ENCODE measurements at regions not wholly inside any gene's neighbourhood (a gene's known extent, or its start where the extent isn't known, plus 50 kb on each side); places are given as distances from the start of the nearest gene placed in this dataset.

DNA sequence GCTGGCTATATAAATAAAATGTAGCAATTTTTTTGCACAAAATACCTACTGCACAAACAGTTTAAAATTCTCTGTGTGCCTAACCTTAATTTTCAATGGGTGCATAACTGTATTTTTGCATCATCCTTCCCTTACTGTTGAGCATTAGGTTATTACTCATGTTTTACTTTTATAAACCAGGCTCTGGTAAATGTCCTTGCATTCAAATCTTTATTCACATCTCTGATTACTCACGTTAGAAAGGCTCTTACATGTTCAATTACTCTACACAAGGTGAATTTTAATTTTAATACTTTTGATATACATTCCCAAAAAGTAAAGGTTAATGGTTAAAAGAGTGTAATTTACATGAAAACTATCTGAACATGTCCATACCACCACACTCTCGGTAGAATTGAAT lies 246.1 kb downstream of the PRELID2 start:
- TF ChIP-seq, protein P1, sequence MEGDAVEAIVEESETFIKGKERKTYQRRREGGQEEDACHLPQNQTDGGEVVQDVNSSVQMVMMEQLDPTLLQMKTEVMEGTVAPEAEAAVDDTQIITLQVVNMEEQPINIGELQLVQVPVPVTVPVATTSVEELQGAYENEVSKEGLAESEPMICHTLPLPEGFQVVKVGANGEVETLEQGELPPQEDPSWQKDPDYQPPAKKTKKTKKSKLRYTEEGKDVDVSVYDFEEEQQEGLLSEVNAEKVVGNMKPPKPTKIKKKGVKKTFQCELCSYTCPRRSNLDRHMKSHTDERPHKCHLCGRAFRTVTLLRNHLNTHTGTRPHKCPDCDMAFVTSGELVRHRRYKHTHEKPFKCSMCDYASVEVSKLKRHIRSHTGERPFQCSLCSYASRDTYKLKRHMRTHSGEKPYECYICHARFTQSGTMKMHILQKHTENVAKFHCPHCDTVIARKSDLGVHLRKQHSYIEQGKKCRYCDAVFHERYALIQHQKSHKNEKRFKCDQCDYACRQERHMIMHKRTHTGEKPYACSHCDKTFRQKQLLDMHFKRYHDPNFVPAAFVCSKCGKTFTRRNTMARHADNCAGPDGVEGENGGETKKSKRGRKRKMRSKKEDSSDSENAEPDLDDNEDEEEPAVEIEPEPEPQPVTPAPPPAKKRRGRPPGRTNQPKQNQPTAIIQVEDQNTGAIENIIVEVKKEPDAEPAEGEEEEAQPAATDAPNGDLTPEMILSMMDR (IDR thresholded peaks at IDR 0.05), result no peak
- no peak for TF ChIP-seq POLR2A (IDR thresholded peaks at IDR 0.05)

Measured in heart left ventricle (tissue), 13 donors.